Globus pallidus (tissue), 1 donor: ENCODE measurements at regions not wholly inside any gene's neighbourhood (a gene's known extent, or its start where the extent isn't known, plus 50 kb on each side); places are given as distances from the start of the nearest gene placed in this dataset.

Source experiments
- DNase-seq: peaks from one replicate; pipeline ENCODE4 v3.0.0-alpha.2; 2015; ENCODE audit warnings: low spot score

DNA sequence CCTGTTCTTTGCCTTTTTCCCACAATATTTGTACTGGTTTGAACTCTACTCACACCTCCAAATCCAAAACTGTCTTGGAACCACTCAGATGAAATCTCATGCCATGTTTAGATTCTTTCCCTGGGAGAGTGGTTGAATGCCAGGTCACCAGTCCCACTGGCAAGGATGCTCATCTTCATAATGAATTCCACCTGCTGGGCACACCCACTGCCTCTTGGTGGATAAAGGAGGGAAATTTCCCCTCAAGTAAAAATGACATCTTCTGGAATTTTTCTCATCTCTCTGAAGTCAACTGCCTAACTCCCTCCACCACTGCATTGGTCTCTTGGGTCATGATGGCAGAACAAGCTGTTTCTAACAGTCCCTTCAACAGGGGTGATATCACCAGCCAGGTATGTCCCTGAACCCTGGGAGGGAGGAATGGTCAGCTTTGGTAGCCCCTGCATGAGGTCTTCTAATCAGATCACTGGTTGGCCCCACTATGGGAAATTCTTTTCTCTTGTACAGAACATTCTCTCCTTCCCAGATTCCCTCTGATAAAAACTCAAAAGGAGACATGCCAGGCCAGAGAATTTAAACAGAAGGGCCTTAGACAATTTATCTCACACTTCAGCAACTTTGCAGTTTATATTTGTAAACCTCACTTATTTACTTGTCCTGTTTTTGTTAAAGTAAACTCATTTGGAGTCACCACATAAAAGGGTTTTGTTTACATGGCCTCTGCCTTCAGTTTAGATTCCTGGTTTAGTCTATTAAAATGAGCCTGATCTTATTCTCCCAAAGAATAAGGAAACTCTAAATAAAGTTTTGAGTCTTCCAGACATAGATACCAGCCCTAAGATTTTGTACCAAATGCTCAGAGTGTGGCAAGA is 143.4 kb downstream of the WNT5A start:
- DNase-seq: no peak

- DNase-seq: no peak
Measured at GRCh38 chr3:55341502-55342031, 145.5 kb downstream of the WNT5A start.

DNA sequence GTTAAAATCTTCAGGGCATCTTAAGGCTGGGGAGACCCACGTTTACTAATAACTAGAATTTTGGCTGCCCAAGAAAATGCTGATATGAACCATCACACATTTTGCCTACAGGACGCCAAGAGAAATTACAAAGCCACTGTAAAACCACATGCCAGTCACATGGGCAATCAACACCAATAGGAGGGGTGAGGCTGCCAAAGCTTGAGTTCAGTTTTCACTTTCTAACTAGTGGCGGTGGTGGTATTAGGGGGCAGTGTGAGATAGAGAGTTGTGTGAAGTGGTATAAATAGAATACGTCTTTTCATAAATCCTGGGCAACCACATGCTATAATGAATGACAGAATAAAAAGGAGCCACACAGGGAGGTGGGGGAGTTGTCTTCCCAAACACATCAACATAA is 147.3 kb downstream of the WNT5A start:
- no peak for DNase-seq

DNA sequence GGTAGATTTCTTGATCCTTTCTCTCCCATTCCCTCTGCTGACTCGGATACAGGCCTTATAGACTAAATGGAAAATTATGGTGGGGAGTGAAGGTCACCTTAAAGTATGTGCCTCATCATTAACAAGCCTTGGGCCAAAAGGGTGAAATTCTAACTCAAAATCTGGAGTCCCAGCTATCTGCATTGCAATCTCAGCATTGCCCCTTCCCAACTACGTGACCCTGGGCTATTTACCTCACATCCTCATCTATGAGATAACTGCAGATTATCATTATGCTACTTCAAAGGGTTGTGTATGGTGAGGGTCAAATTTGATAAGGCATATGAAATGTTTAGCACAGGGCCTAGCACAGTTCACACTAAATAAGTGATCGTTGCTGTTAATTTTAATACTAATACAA is 147.7 kb downstream of the WNT5A start:
- no peak for DNase-seq

DNA sequence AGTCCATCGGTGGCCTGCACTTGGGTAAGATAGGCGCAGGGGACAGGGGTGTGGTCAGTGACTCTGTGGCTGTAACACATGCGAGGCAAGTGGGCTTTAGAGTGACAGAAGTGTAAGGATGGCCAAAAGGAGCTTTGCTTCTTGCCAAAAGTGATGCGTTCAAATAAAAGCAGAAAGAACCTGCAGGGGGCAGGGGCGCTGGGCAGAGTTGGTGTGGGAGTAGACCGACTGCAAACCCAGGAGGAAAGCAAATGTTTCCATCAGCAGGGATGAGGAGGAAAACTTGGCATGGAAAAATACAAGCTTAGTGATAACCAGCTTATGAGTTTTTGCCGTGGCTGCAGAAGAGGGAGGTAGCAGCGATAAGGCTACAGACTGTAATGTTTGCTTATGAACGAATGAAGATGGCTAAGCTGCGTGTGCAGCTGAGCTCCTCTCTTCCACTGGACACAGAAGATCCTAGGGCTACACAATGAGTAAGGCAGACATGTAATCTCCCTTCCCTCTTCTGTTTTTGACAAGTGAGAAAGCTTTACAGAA is 149.4 kb downstream of the WNT5A start:
- no peak for DNase-seq

GRCh38 chr3:55333923-55334322 is 153.2 kb downstream of the WNT5A start:
- DNase-seq: no peak

GRCh38 chr3:55333046-55333445 is 154.1 kb downstream of the WNT5A start:
- no peak for DNase-seq

- no peak for DNase-seq
Measured at GRCh38 chr3:55332176-55332575, 154.9 kb downstream of the WNT5A start.

GRCh38 chr3:55331524-55331923 is 155.6 kb downstream of the WNT5A start:
- no peak for DNase-seq

GRCh38 chr3:55330756-55331155 is 156.3 kb downstream of the WNT5A start:
- no peak for DNase-seq

DNA sequence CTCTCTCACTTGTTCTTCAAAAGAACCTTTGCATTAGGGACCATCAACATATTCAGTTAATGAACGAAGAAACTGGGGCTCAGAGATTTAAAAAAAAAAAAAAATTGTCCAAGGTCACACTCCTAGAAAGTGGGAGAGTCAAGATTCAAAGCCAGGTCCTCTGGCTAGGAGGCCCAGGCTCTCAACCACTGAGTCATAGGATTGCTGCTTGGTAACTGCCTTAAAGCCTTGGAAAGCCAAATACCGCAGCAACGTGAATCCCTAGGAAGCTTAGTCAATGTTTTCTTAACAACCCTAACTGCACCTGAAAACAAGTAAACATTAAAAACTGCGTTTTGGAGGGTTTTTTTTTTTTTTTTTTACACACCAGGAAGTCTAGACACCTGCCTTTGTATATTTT is 156.8 kb downstream of the WNT5A start:
- no peak for DNase-seq

DNA sequence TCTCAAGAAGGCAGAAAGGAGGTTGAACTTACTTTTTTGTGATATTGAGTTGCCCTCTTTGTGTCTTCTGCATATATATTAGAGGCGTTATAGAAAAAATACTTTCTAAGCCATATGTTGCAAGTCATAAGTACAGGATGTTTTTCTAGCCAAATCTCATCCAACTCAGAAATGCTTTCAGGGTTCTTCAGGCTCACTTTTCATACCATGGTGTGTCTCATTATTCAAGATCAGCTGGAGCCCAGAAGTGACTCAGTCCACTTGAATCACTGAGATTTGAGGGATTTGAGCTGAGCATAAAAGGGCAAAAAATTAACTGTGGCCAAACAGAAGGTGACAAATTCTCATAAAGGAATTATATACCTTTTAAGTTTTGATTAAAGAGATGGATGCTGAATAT is 157.3 kb downstream of the WNT5A start:
- DNase-seq: no peak

DNA sequence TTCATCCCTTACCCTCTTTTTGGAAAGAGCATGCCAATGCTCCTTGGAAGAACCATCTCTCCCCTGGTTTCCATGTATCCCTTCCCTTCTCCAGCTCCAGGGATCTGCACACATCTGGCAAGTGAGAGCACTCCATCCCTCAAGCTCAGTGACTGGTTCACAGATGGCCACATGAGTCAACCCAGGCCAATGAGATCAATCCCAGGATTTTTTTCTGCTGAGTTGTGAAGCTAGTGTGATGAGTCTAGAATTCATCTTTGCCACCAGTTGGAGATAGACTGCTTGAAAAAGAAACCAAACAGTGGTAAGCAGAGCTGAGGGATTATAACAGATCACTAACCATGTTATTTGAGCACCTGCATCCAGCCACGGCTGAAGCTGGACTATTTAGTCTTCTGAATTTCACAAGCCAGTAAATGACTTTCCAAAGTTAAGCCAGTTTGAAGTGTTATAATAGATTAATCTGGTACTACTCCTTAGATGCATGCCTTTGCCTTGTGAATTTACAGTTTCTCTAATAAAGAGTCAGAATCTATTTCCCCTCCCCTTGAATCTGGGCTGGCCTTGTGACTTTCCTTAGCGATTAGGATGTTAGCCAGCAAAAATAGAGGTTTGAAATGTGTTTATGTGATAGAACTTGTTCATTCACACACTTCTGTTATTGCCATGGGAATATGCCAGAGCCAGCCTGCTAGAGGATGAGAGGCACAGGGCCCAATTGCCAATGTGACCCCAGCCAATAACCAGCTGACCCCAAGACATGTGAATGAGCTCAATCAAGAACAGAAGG is 159.8 kb downstream of the WNT5A start:
- DNase-seq: no peak

- peak; percentile 42 for DNase-seq
Measured at GRCh38 chr3:55322638-55323037, 164.5 kb downstream of the WNT5A start.

DNA sequence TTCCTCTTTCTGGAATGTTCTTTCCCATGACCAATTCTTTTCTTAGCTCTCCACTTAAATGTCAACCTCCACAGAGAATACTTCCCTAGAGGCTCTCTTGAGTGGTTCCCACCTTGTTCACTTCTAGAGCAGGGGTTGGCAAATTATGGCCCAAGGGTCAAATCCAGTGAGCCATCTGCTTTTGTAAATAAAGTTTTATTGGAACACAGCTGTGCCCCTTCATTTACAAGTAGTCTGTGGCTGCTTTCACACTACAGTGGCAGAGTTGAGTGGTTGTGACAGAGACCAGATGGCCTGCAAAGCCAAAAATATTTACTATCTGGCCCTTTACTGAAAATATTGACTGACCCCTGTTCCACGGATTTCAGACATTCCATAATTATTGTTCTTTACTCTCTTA is 166.2 kb downstream of the WNT5A start:
- no peak for DNase-seq

GRCh38 chr3:55315396-55315795 is 171.7 kb downstream of the WNT5A start:
- DNase-seq: no peak

GRCh38 chr3:55313666-55314065 is 173.4 kb downstream of the WNT5A start:
- no peak for DNase-seq

GRCh38 chr3:55309336-55309735 is 177.8 kb downstream of the WNT5A start:
- DNase-seq: no peak

DNA sequence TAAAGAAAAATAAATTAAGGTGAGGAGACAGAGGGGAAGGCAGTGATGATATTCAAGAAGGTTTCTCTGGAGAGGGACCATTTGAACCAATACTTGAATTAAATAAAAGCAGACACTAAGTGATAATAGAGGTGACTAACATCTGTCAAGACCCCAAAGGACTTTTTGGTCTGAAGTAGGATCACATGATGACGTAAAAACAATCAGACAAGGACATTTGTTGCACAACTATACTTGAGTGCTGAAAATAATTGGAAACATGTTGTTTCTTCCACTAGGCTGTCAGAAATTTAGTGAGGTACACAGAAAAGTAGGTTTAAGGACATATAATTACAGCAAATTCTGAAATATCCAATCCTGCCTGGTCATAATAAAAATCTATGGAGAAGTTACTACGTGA is 179.5 kb downstream of the WNT5A start:
- DNase-seq: no peak

DNA sequence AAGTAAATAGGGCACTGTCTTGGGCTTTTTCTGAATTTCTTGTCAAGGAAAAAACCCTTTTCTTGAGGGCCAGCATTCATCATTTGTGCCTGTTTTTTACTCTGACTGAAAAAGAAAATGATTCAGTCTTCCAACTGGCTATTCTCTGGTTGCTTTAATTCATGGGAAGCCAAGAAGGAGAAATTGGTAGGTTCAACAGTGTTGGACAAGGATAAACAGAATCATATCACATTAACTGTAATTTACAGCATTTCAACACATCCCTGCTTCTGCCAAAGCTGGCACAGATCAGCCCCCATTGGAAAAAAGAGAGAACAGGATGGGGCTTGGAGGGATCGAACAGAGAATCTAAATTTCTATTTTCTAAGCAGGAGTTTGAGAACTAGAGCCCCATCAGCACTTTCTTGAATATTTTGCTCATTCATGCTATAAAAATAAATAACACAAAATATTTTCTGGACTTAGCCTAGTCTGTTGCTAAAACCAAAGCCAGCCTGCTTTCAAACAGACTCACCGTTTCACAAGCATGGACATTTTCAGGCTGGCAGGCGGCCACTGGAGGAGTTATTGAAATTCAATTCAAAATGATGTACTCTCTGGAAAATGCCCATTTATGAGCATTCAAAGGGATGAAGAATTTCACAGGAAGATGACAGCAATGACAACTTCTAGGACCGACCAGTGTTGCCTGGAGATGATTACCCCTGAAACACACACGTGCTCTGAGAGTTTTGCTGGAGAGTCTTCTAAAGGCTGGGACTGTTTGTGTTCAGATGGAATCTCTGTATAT is 181.2 kb downstream of the WNT5A start:
- peak; percentile 20 for DNase-seq

- no peak for DNase-seq
Measured at GRCh38 chr3:55300701-55301100, 186.4 kb downstream of the WNT5A start.

GRCh38 chr3:55297706-55298105 is 189.4 kb downstream of the WNT5A start:
- no peak for DNase-seq
